Upper lobe of right lung (tissue), 1 donor: ENCODE measurements at regions not wholly inside any gene's neighbourhood (a gene's known extent, or its start where the extent isn't known, plus 50 kb on each side); places are given as distances from the start of the nearest gene placed in this dataset.

Experiments used
- ATAC-seq: fragments of 200-7000 bp; cut with Tn5 transposase; one replicate; pipeline ENCODE4 v1.9.1; 2020; ENCODE audit warnings: mild to moderate bottlenecking, moderate library complexity
- DNase-seq: peaks from one replicate; pipeline ENCODE4 v3.0.0-alpha.2; 2020
- H3K27ac ChIP-seq: fragments of 200-600 bp; one replicate; pipeline ENCODE4 v1.8.0; 2022
- H3K27me3 ChIP-seq: fragments of 200-600 bp; one replicate; pipeline ENCODE4 v1.8.0; 2022; ENCODE audit warnings: mild to moderate bottlenecking
- H3K36me3 ChIP-seq: fragments of 200-600 bp; one replicate; pipeline ENCODE4 v1.8.0; 2022
- H3K4me1 ChIP-seq: fragments of 200-600 bp; one replicate; pipeline ENCODE4 v1.8.0; 2022
- H3K4me3 ChIP-seq: fragments of 200-600 bp; one replicate; pipeline ENCODE4 v1.8.0; 2022; ENCODE audit warnings: mild to moderate bottlenecking
- H3K9me3 ChIP-seq: fragments of 200-600 bp; one replicate; pipeline ENCODE4 v1.8.0; 2022
- intact Hi-C: fragments of 100-400 bp; cut with DNase I; formaldehyde crosslinking; loops from one replicate; pipeline ENCODE4 v1.11.0; 2022
- TF ChIP-seq, protein P1 (sequence below): fragments of 200-600 bp; IDR thresholded peaks from one replicate; pipeline ENCODE4 v1.8.0; 2022; ENCODE audit warnings: antibody characterized with exemption
- donor health status: DM: no; HTN: yes; CAD: no; lungs with severe emphysema.

GRCh38 chr4:22021106-22021505 is 72.5 kb upstream of the KCNIP4 start:
- no peak for ATAC-seq
- TF ChIP-seq, protein P1, sequence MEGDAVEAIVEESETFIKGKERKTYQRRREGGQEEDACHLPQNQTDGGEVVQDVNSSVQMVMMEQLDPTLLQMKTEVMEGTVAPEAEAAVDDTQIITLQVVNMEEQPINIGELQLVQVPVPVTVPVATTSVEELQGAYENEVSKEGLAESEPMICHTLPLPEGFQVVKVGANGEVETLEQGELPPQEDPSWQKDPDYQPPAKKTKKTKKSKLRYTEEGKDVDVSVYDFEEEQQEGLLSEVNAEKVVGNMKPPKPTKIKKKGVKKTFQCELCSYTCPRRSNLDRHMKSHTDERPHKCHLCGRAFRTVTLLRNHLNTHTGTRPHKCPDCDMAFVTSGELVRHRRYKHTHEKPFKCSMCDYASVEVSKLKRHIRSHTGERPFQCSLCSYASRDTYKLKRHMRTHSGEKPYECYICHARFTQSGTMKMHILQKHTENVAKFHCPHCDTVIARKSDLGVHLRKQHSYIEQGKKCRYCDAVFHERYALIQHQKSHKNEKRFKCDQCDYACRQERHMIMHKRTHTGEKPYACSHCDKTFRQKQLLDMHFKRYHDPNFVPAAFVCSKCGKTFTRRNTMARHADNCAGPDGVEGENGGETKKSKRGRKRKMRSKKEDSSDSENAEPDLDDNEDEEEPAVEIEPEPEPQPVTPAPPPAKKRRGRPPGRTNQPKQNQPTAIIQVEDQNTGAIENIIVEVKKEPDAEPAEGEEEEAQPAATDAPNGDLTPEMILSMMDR: no peak
- Histone ChIP-seq H3K27me3 (no peaks in the 10 kb centered on the region), H3K4me3 (no peak overlapping the region), H3K36me3 (no peaks in the 10 kb centered on the region), H3K4me1 (no peaks in the 10 kb centered on the region), H3K9me3 (no peaks in the 10 kb centered on the region), H3K27ac (no peak overlapping the region)
- intact Hi-C loops: no loop called here
- DNase-seq: no peak

- H3K9me3 ChIP-seq: no peaks in the 10 kb centered on the region
- no peaks in the 10 kb centered on the region for H3K27me3 ChIP-seq
- TF ChIP-seq, protein P1: no peak
- no peak overlapping the region for H3K4me3 ChIP-seq
- no peaks in the 10 kb centered on the region for H3K4me1 ChIP-seq
- H3K27ac ChIP-seq: no peak overlapping the region
- intact Hi-C loops: no loop called here
- DNase-seq (no peak), ATAC-seq (no peak)
- H3K36me3 ChIP-seq: no peaks in the 10 kb centered on the region
These were observed 71.6 kb upstream of the KCNIP4 start for GRCh38 chr4:22020129-22020528.

DNA sequence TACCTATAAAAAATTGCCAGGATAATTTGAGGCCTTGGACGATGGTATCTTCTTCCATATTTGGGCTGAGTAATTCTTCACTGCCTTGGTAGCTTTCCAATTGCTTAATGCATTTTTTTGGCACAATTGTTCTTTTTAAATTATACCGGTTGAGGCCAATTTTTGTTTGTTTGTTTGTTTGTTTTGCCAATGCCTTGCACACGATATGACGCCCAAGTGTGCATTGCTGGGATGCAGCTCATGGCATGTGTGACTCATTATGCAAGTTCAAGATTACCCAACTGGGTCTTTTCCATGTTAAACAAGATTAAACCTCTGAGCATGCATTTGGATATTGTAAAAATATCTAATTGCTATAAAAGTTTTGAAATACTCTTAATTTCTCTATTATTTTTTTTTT is 71.1 kb upstream of the KCNIP4 start:
- intact Hi-C loops: no loop called here
- no peaks in the 10 kb centered on the region for H3K9me3 ChIP-seq
- ATAC-seq (no peak), DNase-seq (no peak)
- H3K4me3 ChIP-seq: no peak overlapping the region
- no peaks in the 10 kb centered on the region for H3K36me3 ChIP-seq
- H3K4me1 ChIP-seq: no peaks in the 10 kb centered on the region
- no peaks in the 10 kb centered on the region for H3K27me3 ChIP-seq
- no peak overlapping the region for H3K27ac ChIP-seq
- TF ChIP-seq, protein P1: no peak

GRCh38 chr4:22014222-22014741 is 65.7 kb upstream of the KCNIP4 start:
- TF ChIP-seq, protein P1: no peak
- H3K36me3 ChIP-seq: no peaks in the 10 kb centered on the region
- H3K9me3 ChIP-seq: no peaks in the 10 kb centered on the region
- H3K27me3 ChIP-seq: no peaks in the 10 kb centered on the region
- ATAC-seq (no peak), DNase-seq (no peak)
- H3K4me1 ChIP-seq: no peaks in the 10 kb centered on the region
- no peak overlapping the region for H3K27ac ChIP-seq
- no peak overlapping the region for H3K4me3 ChIP-seq
- intact Hi-C loops: no loop called here

GRCh38 chr4:22003878-22004277 is 55.3 kb upstream of the KCNIP4 start:
- H3K4me1 ChIP-seq: no peaks in the 10 kb centered on the region
- ATAC-seq: no peak
- no peak overlapping the region for H3K27ac ChIP-seq
- no peaks in the 10 kb centered on the region for H3K27me3 ChIP-seq
- TF ChIP-seq, protein P1: no peak
- no peaks in the 10 kb centered on the region for H3K36me3 ChIP-seq
- intact Hi-C loops: no loop called here
- no peaks in the 10 kb centered on the region for H3K9me3 ChIP-seq
- DNase-seq: no peak
- no peak overlapping the region for H3K4me3 ChIP-seq
